MCF 10A (cell line): ENCODE measurements at regions not wholly inside any gene's neighbourhood (a gene's known extent, or its start where the extent isn't known, plus 50 kb on each side); places are given as distances from the start of the nearest gene placed in this dataset.

Source experiments
- BruUV-seq: library from RNA; stranded (reverse); fragments of 400-500 nt; replicated peaks from 2 replicates; lab custom pipeline; 2021; lab: Mats Ljungman, UMichigan
- CTCF ChIA-PET: fragments of 300-600 bp; sonication (Branson Sonifier 250); formaldehyde crosslinking; extraction: SDS; loops from one replicate; lab custom pipeline; 2021; ENCODE audit warnings: antibody characterized with exemption, inconsistent platforms; lab: Yijun Ruan, JAX
- POLR2A ChIA-PET: fragments of 300-600, 350-650 bp; sonication (Branson Sonifier 250); formaldehyde crosslinking; extraction: SDS; loops from one replicate; lab custom pipeline; 2020; ENCODE audit warnings: antibody characterized with exemption, inconsistent platforms; lab: Yijun Ruan, JAX
- DNase-seq: peaks from one replicate; pipeline ENCODE4 v3.0.0-alpha.2; 2018; ENCODE audit not compliant: unreplicated experiment
- H3K27ac Mint-ChIP-seq: one replicate; pipeline ENCODE4 v1.8.0; 2022; ENCODE audit warnings: mild to moderate bottlenecking, low read depth, mixed read lengths; ENCODE audit not compliant: unreplicated experiment
- H3K27me3 Mint-ChIP-seq: one replicate; pipeline ENCODE4 v1.8.0; 2022; ENCODE audit warnings: mixed read lengths; ENCODE audit not compliant: insufficient read depth, unreplicated experiment
- H3K36me3 Mint-ChIP-seq: one replicate; pipeline ENCODE4 v1.8.0; 2022; ENCODE audit warnings: mild to moderate bottlenecking, moderate library complexity, mixed read lengths; ENCODE audit not compliant: insufficient read depth, unreplicated experiment
- H3K4me1 Mint-ChIP-seq: one replicate; pipeline ENCODE4 v1.8.0; 2022; ENCODE audit warnings: mixed read lengths; ENCODE audit not compliant: insufficient read depth, unreplicated experiment
- H3K4me3 Mint-ChIP-seq: one replicate; pipeline ENCODE4 v1.8.0; 2022; ENCODE audit warnings: mild to moderate bottlenecking, moderate library complexity, mixed read lengths; ENCODE audit not compliant: unreplicated experiment
- H3K9me3 Mint-ChIP-seq: one replicate; pipeline ENCODE4 v1.8.0; 2022; ENCODE audit warnings: mixed read lengths; ENCODE audit not compliant: unreplicated experiment
- intact Hi-C: fragments of 100-400 bp; cut with micrococcal nuclease; formaldehyde crosslinking; loops from 2 replicates; pipeline ENCODE4 v1.14.1; 2022
- TF ChIP-seq, protein P1 (sequence below): fragments of 200-600 bp; IDR thresholded peaks from one replicate; pipeline ENCODE4 v1.8.0; 2022; ENCODE audit warnings: antibody characterized with exemption, mild to moderate bottlenecking; ENCODE audit not compliant: unreplicated experiment

GRCh38 chr12:118840399-118840798, 140.9 kb upstream of the SRRM4 start:
- no peaks in the 10 kb centered on the region for H3K36me3 Mint-ChIP-seq
- intact Hi-C loops, result no loop called here
- POLR2A ChIA-PET, result no interaction called here
- H3K4me1 Mint-ChIP-seq, result no peaks in the 10 kb centered on the region
- TF ChIP-seq, protein P1, sequence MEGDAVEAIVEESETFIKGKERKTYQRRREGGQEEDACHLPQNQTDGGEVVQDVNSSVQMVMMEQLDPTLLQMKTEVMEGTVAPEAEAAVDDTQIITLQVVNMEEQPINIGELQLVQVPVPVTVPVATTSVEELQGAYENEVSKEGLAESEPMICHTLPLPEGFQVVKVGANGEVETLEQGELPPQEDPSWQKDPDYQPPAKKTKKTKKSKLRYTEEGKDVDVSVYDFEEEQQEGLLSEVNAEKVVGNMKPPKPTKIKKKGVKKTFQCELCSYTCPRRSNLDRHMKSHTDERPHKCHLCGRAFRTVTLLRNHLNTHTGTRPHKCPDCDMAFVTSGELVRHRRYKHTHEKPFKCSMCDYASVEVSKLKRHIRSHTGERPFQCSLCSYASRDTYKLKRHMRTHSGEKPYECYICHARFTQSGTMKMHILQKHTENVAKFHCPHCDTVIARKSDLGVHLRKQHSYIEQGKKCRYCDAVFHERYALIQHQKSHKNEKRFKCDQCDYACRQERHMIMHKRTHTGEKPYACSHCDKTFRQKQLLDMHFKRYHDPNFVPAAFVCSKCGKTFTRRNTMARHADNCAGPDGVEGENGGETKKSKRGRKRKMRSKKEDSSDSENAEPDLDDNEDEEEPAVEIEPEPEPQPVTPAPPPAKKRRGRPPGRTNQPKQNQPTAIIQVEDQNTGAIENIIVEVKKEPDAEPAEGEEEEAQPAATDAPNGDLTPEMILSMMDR, result no peak
- H3K27ac Mint-ChIP-seq, result no peak overlapping the region
- DNase-seq, result no peak
- H3K4me3 Mint-ChIP-seq, result no peak overlapping the region
- H3K27me3 Mint-ChIP-seq, result no peaks in the 10 kb centered on the region
- BruUV-seq, result no TSS peak
- CTCF ChIA-PET, result no interaction called here
- peaks cover 37% of the 10 kb centered on the region for H3K9me3 Mint-ChIP-seq

DNA sequence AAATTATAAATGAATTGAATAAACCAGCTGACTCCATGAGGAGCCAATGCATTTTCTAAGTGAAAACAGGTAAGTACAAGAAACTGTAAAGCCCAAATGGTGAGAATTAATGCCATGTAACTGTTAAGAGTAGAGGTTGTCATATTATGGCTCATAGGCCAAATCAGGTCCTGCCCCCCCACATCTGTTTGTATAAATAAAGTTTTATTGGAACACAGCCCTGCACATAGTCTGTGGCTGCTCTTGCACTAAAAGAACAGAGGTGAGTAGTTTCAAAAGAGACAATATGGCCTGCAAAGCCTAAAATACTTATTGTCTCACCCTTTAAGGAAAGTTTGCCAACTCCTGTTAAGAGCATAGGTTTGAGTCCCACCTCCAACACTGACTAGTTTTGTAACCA, 140.5 kb upstream of the SRRM4 start:
- H3K27me3 Mint-ChIP-seq, result no peaks in the 10 kb centered on the region

GRCh38 chr12:118841588-118841987, 139.8 kb upstream of the SRRM4 start:
- no peak for DNase-seq
- Mint-ChIP-seq H3K4me3 (no peak overlapping the region), H3K4me1 (no peaks in the 10 kb centered on the region), H3K9me3 (peaks cover 36% of the 10 kb centered on the region), H3K27ac (no peak overlapping the region), H3K27me3 (no peaks in the 10 kb centered on the region), H3K36me3 (no peaks in the 10 kb centered on the region)
- POLR2A ChIA-PET, result no interaction called here
- CTCF ChIA-PET, result no interaction called here
- intact Hi-C loops, result no loop called here
- no TSS peak for BruUV-seq
- TF ChIP-seq, protein P1, result no peak

More for the DNA sequence above, 140.5 kb upstream of the SRRM4 start:
- peaks cover 38% of the 10 kb centered on the region for H3K9me3 Mint-ChIP-seq
- no TSS peak for BruUV-seq
- intact Hi-C loops, result no loop called here
- H3K4me1 Mint-ChIP-seq, result no peaks in the 10 kb centered on the region
- no peaks in the 10 kb centered on the region for H3K36me3 Mint-ChIP-seq
- DNase-seq, result no peak
- H3K27ac Mint-ChIP-seq, result no peak overlapping the region
- POLR2A ChIA-PET, result no interaction called here
- TF ChIP-seq, protein P1, result no peak
- no peak overlapping the region for H3K4me3 Mint-ChIP-seq
- CTCF ChIA-PET, result interaction anchor here (0.5 kb wide), 1 partner anchor 808 kb away, joined by 5 read pairs; no protein-coding TSS in a partner anchor

DNA sequence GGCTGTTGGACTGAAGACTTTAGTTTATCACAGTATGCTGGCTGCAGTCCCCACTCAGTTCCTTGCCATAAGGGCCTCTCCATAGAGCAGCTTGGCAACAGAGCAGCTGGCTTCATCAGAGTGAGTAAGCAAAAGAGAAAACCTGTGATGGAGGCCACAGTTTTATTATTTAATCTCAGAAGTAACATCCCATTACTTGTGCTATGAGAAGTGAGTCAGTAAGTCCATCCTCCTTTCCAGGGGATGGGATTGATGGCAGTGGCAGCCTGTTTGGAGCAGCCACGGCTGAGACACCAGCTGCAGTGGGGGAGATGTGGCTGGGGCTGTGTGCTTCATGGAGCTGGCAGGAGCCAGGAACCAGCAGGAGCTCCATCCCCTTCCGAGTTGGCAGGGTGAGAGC, 138.5 kb upstream of the SRRM4 start:
- Mint-ChIP-seq H3K4me1 (no peaks in the 10 kb centered on the region), H3K36me3 (no peaks in the 10 kb centered on the region), H3K27ac (no peak overlapping the region), H3K9me3 (peaks cover 41% of the 10 kb centered on the region), H3K4me3 (no peak overlapping the region), H3K27me3 (no peaks in the 10 kb centered on the region)
- POLR2A ChIA-PET, result no interaction called here
- intact Hi-C loops, result no loop called here
- CTCF ChIA-PET, result interaction anchor here (0.8 kb wide), 1 partner anchor 89 kb away, joined by 3 read pairs; no protein-coding TSS in a partner anchor
- TF ChIP-seq, protein P1, result no peak
- BruUV-seq, result no TSS peak
- DNase-seq, result no peak
